CD14-positive monocyte (primary cell): ENCODE measurements at regions not wholly inside any gene's neighbourhood (a gene's known extent, or its start where the extent isn't known, plus 50 kb on each side); places are given as distances from the start of the nearest gene placed in this dataset.

ENCODE experiments used
- DNase-seq, 3 donors: peaks; one replicate each; pipeline ENCODE4 v3.0.0-alpha.2; 2011 to 2022
- H2AFZ ChIP-seq: 2 replicates; pipeline ENCODE4 v1.6.0; 2012; ENCODE audit warnings: mild to moderate bottlenecking, low read depth, low read length, inconsistent platforms; ENCODE audit not compliant: insufficient read depth, poor library complexity, severe bottlenecking
- H3K27ac ChIP-seq, 2 donors: 1 replicate in 1 of 2; 2 replicates in 1 of 2; pipeline ENCODE4 v1.5.1; 2012 to 2013; ENCODE audit warnings: low read length in 2 of 2, control low read depth in 1 of 2, inconsistent platforms in 1 of 2, low read depth in 1 of 2, mild to moderate bottlenecking in 1 of 2
- H3K27me3 ChIP-seq, 2 donors: one replicate each; pipeline versions ENCODE4 v1.6.0 to v1.6.1; 2011 to 2013; ENCODE audit warnings: low read length in 2 of 2; ENCODE audit not compliant: control insufficient read depth in 2 of 2, insufficient read depth in 2 of 2
- H3K36me3 ChIP-seq, 2 donors: replicated peaks in 1 of 2; 1 replicate in 1 of 2; 2 replicates in 1 of 2; pipeline versions ENCODE4 v1.5.1 to v1.6.1; 2012 to 2013; ENCODE audit warnings: low read length in 2 of 2, control low read depth in 1 of 2, inconsistent platforms in 1 of 2, mild to moderate bottlenecking in 1 of 2; ENCODE audit not compliant: insufficient read depth in 2 of 2, control insufficient read depth in 1 of 2
- H3K4me1 ChIP-seq, 2 donors: 1 replicate in 1 of 2; 2 replicates in 1 of 2; pipeline versions ENCODE4 v1.5.1 to v1.6.1; 2012 to 2013; ENCODE audit warnings: low read length in 2 of 2, control low read depth in 1 of 2, inconsistent platforms in 1 of 2, mild to moderate bottlenecking in 1 of 2, moderate library complexity in 1 of 2; ENCODE audit not compliant: insufficient read depth in 2 of 2, control insufficient read depth in 1 of 2
- H3K4me2 ChIP-seq: replicated peaks from 2 replicates; pipeline ENCODE3; 2012; ENCODE audit warnings: low read length, moderate library complexity, mild to moderate bottlenecking; ENCODE audit not compliant: poor library complexity, severe bottlenecking; ENCODE audit errors: extremely low read depth
- H3K4me3 ChIP-seq, 3 experiments: fragments of 200-600 bp in 1 of 3; sonication (generic) in 1 of 3; replicated peaks in 1 of 3; 1 replicate in 2 of 3; 2 replicates in 1 of 3; pipeline ENCODE4 v1.5.1; 2011 to 2013; ENCODE audit warnings: low read length in 3 of 3, mild to moderate bottlenecking in 3 of 3, control low read depth in 2 of 3, low read depth in 2 of 3, inconsistent platforms in 1 of 3, moderate library complexity in 1 of 3
- H3K79me2 ChIP-seq: 2 replicates; pipeline ENCODE4 v1.6.0; 2012; ENCODE audit warnings: mild to moderate bottlenecking, control low read depth, inconsistent platforms, low read length, moderate library complexity; ENCODE audit not compliant: insufficient read depth
- H3K9ac ChIP-seq: 2 replicates; pipeline ENCODE4 v1.6.0; 2017; ENCODE audit warnings: low read length, mild to moderate bottlenecking; ENCODE audit not compliant: insufficient read depth, poor library complexity, severe bottlenecking
- H3K9me3 ChIP-seq, 2 donors: replicated peaks in 1 of 2; 1 replicate in 1 of 2; 2 replicates in 1 of 2; pipeline versions ENCODE4 v1.5.1 to v1.6.1; 2012 to 2013; ENCODE audit warnings: low read length in 2 of 2, control low read depth in 1 of 2; ENCODE audit not compliant: control insufficient read depth in 1 of 2, insufficient read depth in 1 of 2
- H4K20me1 ChIP-seq: 2 replicates; pipeline ENCODE4 v1.6.0; 2012; ENCODE audit warnings: mild to moderate bottlenecking, low read length, control low read depth, moderate library complexity; ENCODE audit not compliant: insufficient read depth
- H3K27ac Mint-ChIP-seq, 7 donors: one replicate each; pipeline ENCODE4 v1.8.0; 2020; ENCODE audit warnings: mild to moderate bottlenecking in 7 of 7, mixed read lengths in 7 of 7, moderate library complexity in 6 of 7, inconsistent platforms in 2 of 7
- H3K27me3 Mint-ChIP-seq, 3 donors: one replicate each; pipeline ENCODE4 v1.8.0; 2021 to 2022; ENCODE audit warnings: low read depth in 3 of 3, mild to moderate bottlenecking in 3 of 3, mixed read lengths in 3 of 3, moderate library complexity in 3 of 3, inconsistent platforms in 1 of 3
- H3K36me3 Mint-ChIP-seq, 2 donors: one replicate each; pipeline ENCODE4 v1.8.0; 2020; ENCODE audit warnings: mixed read lengths in 2 of 2, inconsistent platforms in 1 of 2, mild to moderate bottlenecking in 1 of 2
- H3K4me1 Mint-ChIP-seq: one replicate; pipeline ENCODE4 v1.8.0; 2020; ENCODE audit warnings: mild to moderate bottlenecking, mixed read lengths
- H3K4me3 Mint-ChIP-seq, 2 donors: one replicate each; pipeline ENCODE4 v1.8.0; 2020; ENCODE audit warnings: mild to moderate bottlenecking in 2 of 2, mixed read lengths in 2 of 2, moderate library complexity in 1 of 2
- H3K9me3 Mint-ChIP-seq, 7 donors: one replicate each; pipeline ENCODE4 v1.8.0; 2020 to 2022; ENCODE audit warnings: mixed read lengths in 7 of 7, mild to moderate bottlenecking in 6 of 7, moderate library complexity in 6 of 7, inconsistent platforms in 2 of 7
- WGBS: methylation state at CpG from one replicate; pipeline ENCODE4 v1.1.5; 2013; ENCODE audit warnings: missing lambda C conversion rate; ENCODE audit not compliant: insufficient coverage; 5-methylcytosine and 5-hydroxymethylcytosine counted together
- intact Hi-C, 2 donors: fragments of 100-400 bp; cut with micrococcal nuclease; formaldehyde crosslinking; loops; one replicate each; pipeline versions ENCODE4 v1.15.0 to v1.15.1; 2023
- TF ChIP-seq, protein P1 (sequence below): fragments of 200-600 bp; IDR thresholded peaks from one replicate; pipeline ENCODE4 v1.8.0; 2022; ENCODE audit warnings: antibody characterized with exemption, mild to moderate bottlenecking

DNA sequence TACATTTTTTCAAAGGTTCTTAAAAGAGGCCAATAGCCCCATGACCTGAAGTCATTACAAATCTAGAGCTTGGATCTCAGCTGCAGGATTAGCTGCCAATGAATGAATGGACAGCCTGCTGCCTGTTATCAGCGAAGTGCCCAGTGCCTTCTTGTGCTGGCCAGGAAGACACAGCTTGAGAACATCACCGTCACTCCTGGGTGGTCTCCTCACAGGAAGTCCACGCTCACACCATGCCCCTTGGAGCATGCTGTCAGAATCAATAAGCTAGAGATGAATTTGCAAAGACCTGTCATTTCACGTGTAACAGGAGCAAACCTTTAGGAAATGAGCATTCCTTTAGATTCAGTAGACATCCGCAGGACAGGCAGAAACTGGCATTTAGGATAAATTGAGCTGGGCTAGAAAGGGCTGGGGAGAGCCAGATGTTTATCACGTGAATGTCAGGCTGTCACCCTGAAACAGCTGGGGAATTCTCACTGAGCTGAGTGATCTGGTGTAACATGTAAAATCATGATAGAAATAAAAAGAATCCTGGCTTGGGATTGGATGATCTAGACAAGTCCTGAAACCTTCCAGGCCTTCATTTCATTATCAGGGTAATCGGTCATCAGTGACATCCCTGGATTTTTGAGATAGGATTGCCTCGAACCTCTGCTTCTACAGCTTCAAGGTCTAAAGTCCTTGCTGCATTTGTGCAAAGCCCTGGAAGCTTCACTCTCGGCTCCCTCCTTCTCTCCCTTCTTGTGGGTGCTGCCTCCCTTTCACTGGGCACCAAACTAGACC is 49.9 kb upstream of the MEDAG start:
- Mint-ChIP-seq H3K4me3 (no peak overlapping the region), H3K9me3 (peaks cover 0 to 5% (median 3%) of the 10 kb centered on the region in 7 donors), H3K4me1 (peaks cover 5% of the 10 kb centered on the region), H3K27me3 (peaks cover 3 to 6% (median 5%) of the 10 kb centered on the region in 3 donors), H3K27ac (no peak overlapping the region), H3K36me3 (no peaks in the 10 kb centered on the region)
- Histone ChIP-seq H3K4me1 (no peaks in the 10 kb centered on the region), H3K27me3 (no peaks in the 10 kb centered on the region), H3K36me3 (no peaks in the 10 kb centered on the region), H3K27ac (no peak overlapping the region), H2AFZ (no peak overlapping the region), H3K9ac (no peak overlapping the region), H4K20me1 (no peaks in the 10 kb centered on the region), H3K4me2 (no peak overlapping the region), H3K79me2 (no peaks in the 10 kb centered on the region), H3K4me3 (no peak overlapping the region), H3K9me3 (no peaks in the 10 kb centered on the region)
- WGBS: 93% methylated on average over 9 of the region's 9 CpGs
- DNase-seq: no peak
- TF ChIP-seq, protein P1, sequence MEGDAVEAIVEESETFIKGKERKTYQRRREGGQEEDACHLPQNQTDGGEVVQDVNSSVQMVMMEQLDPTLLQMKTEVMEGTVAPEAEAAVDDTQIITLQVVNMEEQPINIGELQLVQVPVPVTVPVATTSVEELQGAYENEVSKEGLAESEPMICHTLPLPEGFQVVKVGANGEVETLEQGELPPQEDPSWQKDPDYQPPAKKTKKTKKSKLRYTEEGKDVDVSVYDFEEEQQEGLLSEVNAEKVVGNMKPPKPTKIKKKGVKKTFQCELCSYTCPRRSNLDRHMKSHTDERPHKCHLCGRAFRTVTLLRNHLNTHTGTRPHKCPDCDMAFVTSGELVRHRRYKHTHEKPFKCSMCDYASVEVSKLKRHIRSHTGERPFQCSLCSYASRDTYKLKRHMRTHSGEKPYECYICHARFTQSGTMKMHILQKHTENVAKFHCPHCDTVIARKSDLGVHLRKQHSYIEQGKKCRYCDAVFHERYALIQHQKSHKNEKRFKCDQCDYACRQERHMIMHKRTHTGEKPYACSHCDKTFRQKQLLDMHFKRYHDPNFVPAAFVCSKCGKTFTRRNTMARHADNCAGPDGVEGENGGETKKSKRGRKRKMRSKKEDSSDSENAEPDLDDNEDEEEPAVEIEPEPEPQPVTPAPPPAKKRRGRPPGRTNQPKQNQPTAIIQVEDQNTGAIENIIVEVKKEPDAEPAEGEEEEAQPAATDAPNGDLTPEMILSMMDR: no peak
- intact Hi-C loops: no loop called here
